Ammon's horn (tissue), 1 donor: ENCODE measurements at regions not wholly inside any gene's neighbourhood (a gene's known extent, or its start where the extent isn't known, plus 50 kb on each side); places are given as distances from the start of the nearest gene placed in this dataset.
"Not testable (repeated sequence)": the region's sequence is repeated elsewhere in the genome, so short reads cannot be mapped to it uniquely, and the experiment has no call there.

ENCODE experiments used
- DNase-seq: peaks from one replicate; pipeline ENCODE4 v3.0.0-alpha.2; 2016; ENCODE audit warnings: low spot score

DNA sequence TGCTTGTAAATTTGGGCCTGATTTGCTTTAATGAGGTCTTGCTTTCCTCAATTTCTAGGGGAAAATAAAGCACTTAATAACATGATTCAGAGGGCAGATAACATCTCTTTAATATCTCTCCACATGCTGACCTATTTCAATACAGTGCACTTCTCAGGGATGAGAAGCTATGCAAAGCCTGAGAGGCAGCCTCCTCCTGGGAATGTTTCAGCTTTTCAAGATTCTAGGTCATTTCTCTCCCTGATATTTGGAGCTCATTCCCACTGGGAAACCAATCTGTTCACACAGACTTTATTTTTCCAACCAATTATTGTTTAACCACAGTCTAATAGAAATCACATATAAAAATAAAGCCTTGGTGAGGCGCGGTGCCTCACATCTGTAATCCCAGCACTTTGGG, 67.0 kb upstream of the LSAMP start:
- DNase-seq, result no peak

GRCh38 chr3:116512931-116513330, 67.6 kb upstream of the LSAMP start:
- DNase-seq, result no peak

DNA sequence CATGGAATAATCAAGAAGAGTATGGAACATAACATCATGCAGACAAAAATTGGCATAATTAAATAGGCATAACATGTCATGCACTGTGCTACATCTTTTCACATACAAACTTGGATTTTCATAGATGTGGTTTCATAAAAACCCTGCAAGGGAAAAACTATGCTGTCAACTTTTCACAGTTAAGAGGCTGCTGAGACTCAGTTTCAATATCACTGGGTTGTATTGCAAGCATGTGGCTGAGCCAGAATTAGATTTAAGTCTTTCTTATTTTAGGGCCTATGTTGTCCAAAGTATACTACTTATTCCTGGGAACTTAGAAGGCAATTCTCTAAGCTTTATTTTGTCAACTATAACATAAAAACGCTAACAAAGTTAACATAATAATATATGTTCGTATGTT, 70.7 kb upstream of the LSAMP start:
- DNase-seq, result no peak

DNA sequence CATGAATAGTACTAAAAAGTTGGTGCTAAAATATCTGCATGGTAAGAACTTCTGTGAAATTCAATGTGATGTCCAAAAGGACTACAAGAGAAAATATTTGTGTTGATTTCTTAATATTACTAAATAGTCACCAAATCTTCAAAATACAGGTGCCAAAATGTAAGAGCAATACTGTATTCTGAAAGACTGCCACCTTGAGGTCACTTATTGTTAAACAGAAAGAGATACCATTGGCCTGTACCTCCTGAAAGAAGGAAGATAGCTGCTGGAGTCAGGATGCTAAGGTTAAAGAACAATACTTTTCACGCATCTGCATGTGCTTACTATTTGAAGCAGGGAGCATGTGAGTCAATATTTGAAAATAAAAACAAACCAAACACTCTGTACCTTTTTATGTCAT, 72.0 kb upstream of the LSAMP start:
- DNase-seq, result no peak

- DNase-seq, result not testable (repeated sequence)
These were observed 73.8 kb upstream of the LSAMP start for GRCh38 chr3:116519101-116519500.

- DNase-seq, result not testable (repeated sequence)
These were observed 74.5 kb upstream of the LSAMP start for GRCh38 chr3:116519823-116520222.

DNA sequence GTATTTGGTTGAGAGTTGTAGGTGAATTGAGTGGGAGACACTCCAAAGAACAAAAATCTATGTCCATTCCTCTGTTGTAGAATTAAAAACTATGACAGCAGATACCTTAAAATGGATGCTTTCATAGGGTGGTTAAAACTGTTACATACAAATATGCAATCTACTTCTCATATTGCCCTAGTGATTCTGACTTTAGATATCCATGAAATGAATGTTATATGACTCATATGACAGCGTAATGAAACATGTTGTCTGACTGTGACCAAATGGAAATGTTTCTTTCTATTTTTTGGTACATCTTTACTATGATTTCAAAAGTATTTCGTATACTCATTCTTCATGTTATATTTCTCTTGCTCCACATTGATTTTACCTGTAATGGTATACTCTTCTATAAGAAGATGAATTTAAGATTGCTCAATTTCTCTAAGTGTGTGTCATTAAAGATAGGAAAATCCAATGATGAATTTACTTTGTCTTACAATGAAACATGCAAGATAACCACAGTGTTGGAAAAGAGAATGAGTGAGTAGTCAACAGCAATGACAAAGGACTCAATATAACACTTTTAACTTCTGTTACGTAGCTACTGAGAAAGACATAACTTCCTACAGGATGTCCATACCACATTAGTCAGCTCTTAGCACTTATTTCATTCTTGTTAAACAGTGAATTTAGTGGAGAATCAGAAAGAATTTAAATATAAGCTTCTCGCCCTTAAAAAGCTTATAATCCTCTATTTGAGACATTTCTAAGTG, 79.3 kb upstream of the LSAMP start:
- DNase-seq, result no peak

DNA sequence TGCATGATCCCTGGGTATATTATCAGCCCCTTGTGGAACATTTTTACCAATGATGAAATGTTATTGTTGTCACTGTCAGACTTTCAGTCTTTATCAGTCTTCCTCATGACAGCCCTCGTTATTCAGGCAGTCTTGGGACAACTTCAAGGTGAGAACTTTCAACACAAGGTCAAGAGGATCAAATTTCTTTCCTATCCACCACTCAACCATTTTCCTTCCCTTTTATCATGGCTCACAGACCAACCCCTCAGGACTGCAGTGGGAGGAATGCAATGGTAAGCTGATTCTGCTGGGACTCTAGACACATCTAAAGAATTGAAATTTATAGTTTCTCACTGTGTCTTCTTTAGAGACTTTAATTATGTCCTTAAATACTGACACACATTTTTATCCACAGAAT, 107.0 kb upstream of the LSAMP start:
- no peak for DNase-seq

- DNase-seq, result no peak
These were observed 108.1 kb upstream of the LSAMP start for GRCh38 chr3:116553355-116553754.

GRCh38 chr3:116561529-116561928, 116.2 kb upstream of the LSAMP start:
- no peak for DNase-seq

DNA sequence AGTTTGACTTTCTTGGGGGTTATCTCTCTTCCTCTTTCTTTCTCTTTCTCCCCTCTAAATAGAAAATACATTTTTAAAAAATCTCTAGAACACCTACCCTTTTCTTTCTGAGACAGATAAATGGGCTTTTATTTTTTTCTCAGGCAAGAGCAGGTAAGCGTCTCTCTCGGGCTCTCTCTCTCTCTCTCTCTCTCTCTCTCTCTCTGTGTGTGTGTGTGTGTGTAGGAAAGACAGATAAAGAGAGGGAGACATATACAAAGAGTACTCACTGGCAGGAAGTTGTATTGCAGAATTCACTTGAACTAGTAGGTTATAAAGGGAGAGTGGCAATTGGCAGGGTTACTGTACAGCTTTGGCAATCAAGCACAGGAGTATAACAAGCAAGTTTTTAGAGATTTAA, 118.1 kb upstream of the LSAMP start:
- DNase-seq, result no peak

- no peak for DNase-seq
These were observed 121.2 kb upstream of the LSAMP start for GRCh38 chr3:116566478-116566960.

- no peak for DNase-seq
These were observed 124.3 kb upstream of the LSAMP start for GRCh38 chr3:116569611-116570010.

- no peak for DNase-seq
These were observed 129.7 kb upstream of the TUSC7 start for GRCh38 chr3:116579840-116580239.

DNA sequence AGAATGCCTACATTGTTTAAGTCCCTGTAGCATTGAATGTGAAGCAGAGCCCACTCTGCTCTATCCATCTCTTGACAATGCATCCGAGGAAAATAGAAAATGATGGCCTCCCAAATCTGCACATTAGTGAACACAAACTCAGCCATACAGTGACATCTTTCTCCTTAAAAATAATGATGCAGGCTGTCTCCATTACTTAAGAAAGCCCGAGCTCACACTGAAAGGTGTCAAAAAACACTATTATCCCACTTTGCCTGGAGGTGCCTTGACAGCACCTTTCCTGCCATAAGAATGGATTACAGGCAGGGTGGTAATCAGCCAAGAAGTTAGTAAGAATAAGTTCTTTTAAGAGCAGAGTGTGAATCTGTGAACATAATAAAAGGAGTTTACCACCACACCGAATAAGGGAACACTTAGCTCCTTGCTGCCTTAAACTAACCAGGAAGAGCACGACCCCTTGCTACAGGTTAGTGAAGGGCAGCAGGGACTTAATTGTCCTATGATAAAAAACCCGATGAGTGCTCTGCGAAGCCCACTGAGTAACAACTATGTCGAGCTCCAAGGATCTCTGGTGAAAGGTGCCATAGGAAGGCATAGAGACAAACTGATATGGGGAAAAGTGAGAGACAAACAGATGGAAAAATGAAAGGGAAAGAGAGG, 123.2 kb upstream of the TUSC7 start:
- DNase-seq, result no peak

DNA sequence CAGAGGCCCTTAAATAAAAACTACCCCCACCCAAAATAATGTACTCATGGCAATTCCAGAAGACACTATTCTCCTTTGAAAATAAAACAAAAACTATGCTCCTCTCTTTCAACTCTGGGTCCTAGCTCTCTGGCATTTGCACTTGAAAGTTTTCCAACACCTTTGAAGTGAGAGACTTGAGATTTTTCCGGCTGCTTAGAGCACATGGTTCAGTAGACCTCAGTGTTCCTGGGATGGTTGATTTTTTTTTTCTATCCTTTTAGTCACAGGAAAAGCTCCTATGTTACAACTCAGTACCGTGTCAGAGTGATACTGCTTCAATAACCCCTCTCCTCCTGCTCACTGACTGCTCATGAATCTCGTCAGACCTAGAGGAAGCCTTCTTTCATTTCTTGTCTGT, 118.3 kb upstream of the TUSC7 start:
- DNase-seq, result no peak

DNA sequence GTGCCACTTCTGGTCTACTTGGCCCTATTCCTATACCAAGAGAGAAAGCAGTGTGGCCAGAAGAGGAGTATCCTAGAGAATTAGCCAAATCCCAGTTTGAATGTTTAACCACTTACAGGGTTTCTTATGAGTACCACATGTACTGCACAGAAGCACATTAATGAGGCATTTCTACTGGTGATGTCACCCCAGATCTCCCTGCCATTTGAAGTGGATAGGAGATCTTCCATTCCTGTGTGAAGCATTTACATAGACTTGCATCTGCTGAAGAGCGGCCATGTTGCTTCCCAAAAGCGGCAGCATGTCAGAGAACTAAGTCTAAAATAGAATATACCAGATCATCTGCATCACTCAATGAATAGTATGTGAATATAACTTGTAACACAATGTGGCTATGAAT, 108.4 kb upstream of the TUSC7 start:
- no peak for DNase-seq

DNA sequence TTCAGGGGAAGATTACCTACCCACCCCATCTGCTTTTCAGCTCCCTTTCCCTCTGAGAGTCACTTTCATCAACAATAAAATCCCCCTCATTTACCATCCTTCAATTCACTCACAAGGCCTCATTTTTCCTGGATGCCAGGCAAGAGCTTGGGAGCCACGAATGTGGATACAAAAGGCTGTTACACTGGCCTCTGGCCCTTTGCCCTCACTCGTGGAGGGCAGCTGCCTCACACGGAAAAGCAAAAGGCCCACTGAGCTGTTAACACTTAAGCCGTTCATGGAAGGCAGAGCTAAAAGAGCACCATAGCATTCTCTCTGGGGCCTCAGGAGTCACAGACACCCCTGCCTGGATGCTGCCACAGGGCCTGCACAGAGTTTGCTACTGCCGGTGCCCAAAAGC, 102.4 kb upstream of the TUSC7 start:
- DNase-seq, result peak; percentile 24

DNA sequence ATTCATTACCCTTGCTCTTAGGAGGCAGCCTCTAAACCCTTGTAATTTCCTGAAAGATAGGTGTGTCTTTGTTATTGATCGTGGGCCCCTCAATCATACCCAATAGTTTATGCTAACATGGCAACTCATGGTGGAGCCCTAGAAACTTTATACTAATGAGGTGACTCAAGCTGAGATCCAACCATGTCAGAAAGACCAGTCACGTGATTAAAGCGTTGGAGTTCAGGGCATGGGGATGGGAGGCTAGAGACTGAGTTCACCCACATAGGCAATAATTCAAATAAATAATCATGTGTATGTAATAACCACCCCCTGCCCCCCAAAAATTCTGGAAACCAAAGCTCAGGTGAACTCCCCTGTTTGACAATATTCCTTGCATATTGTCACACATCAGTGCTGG, 99.5 kb upstream of the TUSC7 start:
- no peak for DNase-seq

- DNase-seq, result peak; percentile 4
These were observed 94.7 kb upstream of the TUSC7 start for GRCh38 chr3:116614795-116615362.

DNA sequence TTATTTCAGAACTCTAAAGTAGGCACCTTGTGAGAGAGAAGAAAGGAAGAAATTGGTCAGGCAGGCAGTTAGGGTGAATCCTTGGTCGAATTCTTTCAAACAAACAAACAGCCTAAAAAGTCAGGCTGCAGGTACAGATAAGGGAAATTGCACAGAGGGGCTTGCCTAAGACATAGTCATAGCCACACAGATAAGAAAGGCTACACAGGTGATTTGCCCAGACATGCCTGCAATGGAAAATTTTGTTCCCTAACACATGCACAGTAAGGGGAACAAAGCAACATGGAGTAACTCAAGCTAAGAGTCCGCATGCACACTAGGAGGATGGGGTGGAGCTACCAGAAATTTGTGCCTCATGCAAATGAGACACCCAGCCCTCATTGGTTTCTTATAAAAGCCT, 91.4 kb upstream of the TUSC7 start:
- DNase-seq, result no peak

- DNase-seq, result no peak
These were observed 90.6 kb upstream of the TUSC7 start for GRCh38 chr3:116618930-116619329.

GRCh38 chr3:116630494-116630893, 79.1 kb upstream of the TUSC7 start:
- DNase-seq, result peak; percentile 27
